ENCODE measurements at regions not wholly inside any gene's neighbourhood (a gene's known extent, or its start where the extent isn't known, plus 50 kb on each side); places are given as distances from the start of the nearest gene placed in this dataset.

- no peak for DNase-seq (ENCODE audit: insufficient read length, low spot score)
- no peak for FAIRE-seq
Observed at GRCh38 chr7:25758559-25758958, 393.4 kb upstream of the NFE2L3 start.

- no peak for DNase-seq (ENCODE audit: insufficient read length, low spot score)
- FAIRE-seq, result no peak
Observed at GRCh38 chr7:25759286-25759685, 392.7 kb upstream of the NFE2L3 start.

GRCh38 chr7:25759748-25760147 lies 392.2 kb upstream of the NFE2L3 start:
- FAIRE-seq (no peak), DNase-seq (ENCODE audit: insufficient read length, low spot score) (no peak)

GRCh38 chr7:25762511-25763462 lies 389.2 kb upstream of the NFE2L3 start:
- DNase-seq (ENCODE audit: insufficient read length, low spot score) (no peak), FAIRE-seq (no peak)

GRCh38 chr7:25763463-25763860 lies 388.5 kb upstream of the NFE2L3 start:
- FAIRE-seq (no peak), DNase-seq (ENCODE audit: insufficient read length, low spot score) (no peak)

GRCh38 chr7:25765110-25765655 lies 386.8 kb upstream of the NFE2L3 start:
- DNase-seq (ENCODE audit: insufficient read length, low spot score) (no peak), FAIRE-seq (no peak)

GRCh38 chr7:25770235-25770634 lies 381.8 kb upstream of the NFE2L3 start:
- no peak for FAIRE-seq
- DNase-seq (ENCODE audit: insufficient read length, low spot score), result no peak

GRCh38 chr7:25770670-25771069 lies 381.3 kb upstream of the NFE2L3 start:
- DNase-seq (ENCODE audit: insufficient read length, low spot score), result no peak
- no peak for FAIRE-seq

GRCh38 chr7:25771491-25771890 lies 380.5 kb upstream of the NFE2L3 start:
- FAIRE-seq (no peak), DNase-seq (ENCODE audit: insufficient read length, low spot score) (no peak)

GRCh38 chr7:25772802-25773201 lies 379.2 kb upstream of the NFE2L3 start:
- DNase-seq (ENCODE audit: insufficient read length, low spot score) (no peak), FAIRE-seq (no peak)

GRCh38 chr7:25774675-25775074 lies 377.3 kb upstream of the NFE2L3 start:
- DNase-seq (ENCODE audit: insufficient read length, low spot score) (no peak), FAIRE-seq (no peak)

- FAIRE-seq (no peak), DNase-seq (ENCODE audit: insufficient read length, low spot score) (no peak)
Observed at GRCh38 chr7:25775570-25775969, 376.4 kb upstream of the NFE2L3 start.

- DNase-seq (ENCODE audit: insufficient read length, low spot score) (no peak), FAIRE-seq (no peak)
Observed at GRCh38 chr7:25775999-25776743, 375.8 kb upstream of the NFE2L3 start.

- DNase-seq (ENCODE audit: insufficient read length, low spot score) (no peak), FAIRE-seq (no peak)
Observed at GRCh38 chr7:25776744-25777123, 375.3 kb upstream of the NFE2L3 start.

GRCh38 chr7:25777969-25778708 lies 373.9 kb upstream of the NFE2L3 start:
- FAIRE-seq, result peak; percentile 20

GRCh38 chr7:25779002-25779546 lies 372.9 kb upstream of the NFE2L3 start:
- DNase-seq (ENCODE audit: insufficient read length, low spot score) (no peak), FAIRE-seq (no peak)

More at GRCh38 chr7:25777969-25778708, 373.9 kb upstream of the NFE2L3 start:
- DNase-seq (ENCODE audit: insufficient read length, low spot score), result no peak

GRCh38 chr7:25780904-25781303 lies 371.1 kb upstream of the NFE2L3 start:
- DNase-seq (ENCODE audit: insufficient read length, low spot score) (no peak), FAIRE-seq (no peak)

- no peak for FAIRE-seq
- no peak for DNase-seq (ENCODE audit: insufficient read length, low spot score)
Observed at GRCh38 chr7:25781704-25782103, 370.3 kb upstream of the NFE2L3 start.

GRCh38 chr7:25786936-25787335 lies 365.1 kb upstream of the NFE2L3 start:
- DNase-seq (ENCODE audit: insufficient read length, low spot score) (no peak), FAIRE-seq (no peak)

GRCh38 chr7:25787336-25787735 lies 364.7 kb upstream of the NFE2L3 start:
- DNase-seq (ENCODE audit: insufficient read length, low spot score) (no peak), FAIRE-seq (no peak)

GRCh38 chr7:25788371-25788770 lies 363.6 kb upstream of the NFE2L3 start:
- DNase-seq (ENCODE audit: insufficient read length, low spot score) (no peak), FAIRE-seq (no peak)

All from HTR-8/SVneo (cell line).